GM18907 (cell line): ENCODE measurements at regions not wholly inside any gene's neighbourhood (a gene's known extent, or its start where the extent isn't known, plus 50 kb on each side); places are given as distances from the start of the nearest gene placed in this dataset.

Experiments
- ATAC-seq: cut with Tn5 transposase; IDR thresholded peaks from one replicate; pipeline ENCODE4 v1.9.1; 2021; ENCODE audit warnings: mild to moderate bottlenecking, moderate library complexity; ENCODE audit not compliant: unreplicated experiment

DNA sequence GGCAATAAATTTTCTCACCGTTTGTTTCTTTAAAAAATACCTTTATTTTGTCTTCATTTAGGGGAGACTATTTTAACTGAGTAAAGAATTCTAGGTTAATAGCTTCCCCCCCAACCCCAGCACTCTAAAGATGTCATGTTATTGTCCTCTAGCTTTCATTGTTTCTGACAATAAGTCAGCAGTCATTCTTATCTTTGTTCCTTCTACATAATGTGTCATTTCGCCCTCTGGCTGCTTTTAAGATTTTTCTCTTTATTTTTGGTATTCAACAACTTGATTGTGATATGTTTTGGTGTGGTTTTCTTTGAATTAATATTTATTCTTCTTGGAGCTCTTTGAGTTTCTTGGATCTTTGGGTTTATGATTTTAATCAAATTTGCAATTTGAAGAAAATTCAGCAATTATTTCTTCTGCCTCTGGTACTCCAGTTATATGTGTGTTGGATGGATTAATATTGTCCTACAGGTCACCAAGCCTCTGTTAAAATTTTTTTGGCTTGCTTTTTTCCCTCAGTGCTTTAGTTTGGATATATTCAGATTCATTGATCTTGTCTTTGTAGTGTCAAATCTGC lies 64.6 kb upstream of the ELN start:
- ATAC-seq, result no peak

- ATAC-seq, result no peak
Measured at GRCh38 chr7:73964786-73965185, 63.2 kb upstream of the ELN start.

GRCh38 chr7:73966062-73966940 lies 61.7 kb upstream of the ELN start:
- ATAC-seq, result no peak

GRCh38 chr7:73966941-73967831 lies 60.8 kb upstream of the ELN start:
- ATAC-seq, result no peak

GRCh38 chr7:73967832-73968290 lies 60.1 kb upstream of the ELN start:
- ATAC-seq, result no peak

- ATAC-seq, result no peak
Measured at GRCh38 chr7:73968487-73968886, 59.5 kb upstream of the ELN start.

- ATAC-seq, result no peak
Measured at GRCh38 chr7:73969991-73970390, 58.0 kb upstream of the ELN start.

DNA sequence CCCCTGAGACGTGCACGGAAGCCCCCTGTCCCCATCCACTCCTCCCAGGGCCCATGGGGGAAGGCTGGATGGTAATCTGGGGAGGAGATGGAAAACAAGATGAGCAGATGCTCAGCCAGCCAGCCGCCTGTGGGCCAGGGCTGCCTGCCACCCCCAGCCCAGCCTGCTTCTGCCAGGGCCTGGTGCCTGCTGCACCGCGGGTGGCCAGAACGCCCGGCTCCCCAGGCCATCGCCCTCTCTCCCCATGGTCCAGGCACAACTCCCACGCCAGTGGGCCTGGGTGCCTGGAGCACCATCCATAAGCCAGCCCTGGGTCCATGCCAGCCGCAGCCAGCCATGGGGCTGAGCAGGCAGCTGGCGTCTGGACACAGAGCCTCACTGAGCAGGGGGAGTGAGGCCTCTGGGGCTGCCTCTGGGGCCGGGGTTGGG lies 57.2 kb upstream of the ELN start:
- peak; percentile 24 for ATAC-seq

- ATAC-seq, result peak; percentile 64
Measured at GRCh38 chr7:73971322-73971703, 56.7 kb upstream of the ELN start.

GRCh38 chr7:73971704-73972341 lies 56.1 kb upstream of the ELN start:
- no peak for ATAC-seq

GRCh38 chr7:73972614-73973013 lies 55.4 kb upstream of the ELN start:
- no peak for ATAC-seq

- ATAC-seq, result no peak
Measured at GRCh38 chr7:73973091-73973490, 54.9 kb upstream of the ELN start.

DNA sequence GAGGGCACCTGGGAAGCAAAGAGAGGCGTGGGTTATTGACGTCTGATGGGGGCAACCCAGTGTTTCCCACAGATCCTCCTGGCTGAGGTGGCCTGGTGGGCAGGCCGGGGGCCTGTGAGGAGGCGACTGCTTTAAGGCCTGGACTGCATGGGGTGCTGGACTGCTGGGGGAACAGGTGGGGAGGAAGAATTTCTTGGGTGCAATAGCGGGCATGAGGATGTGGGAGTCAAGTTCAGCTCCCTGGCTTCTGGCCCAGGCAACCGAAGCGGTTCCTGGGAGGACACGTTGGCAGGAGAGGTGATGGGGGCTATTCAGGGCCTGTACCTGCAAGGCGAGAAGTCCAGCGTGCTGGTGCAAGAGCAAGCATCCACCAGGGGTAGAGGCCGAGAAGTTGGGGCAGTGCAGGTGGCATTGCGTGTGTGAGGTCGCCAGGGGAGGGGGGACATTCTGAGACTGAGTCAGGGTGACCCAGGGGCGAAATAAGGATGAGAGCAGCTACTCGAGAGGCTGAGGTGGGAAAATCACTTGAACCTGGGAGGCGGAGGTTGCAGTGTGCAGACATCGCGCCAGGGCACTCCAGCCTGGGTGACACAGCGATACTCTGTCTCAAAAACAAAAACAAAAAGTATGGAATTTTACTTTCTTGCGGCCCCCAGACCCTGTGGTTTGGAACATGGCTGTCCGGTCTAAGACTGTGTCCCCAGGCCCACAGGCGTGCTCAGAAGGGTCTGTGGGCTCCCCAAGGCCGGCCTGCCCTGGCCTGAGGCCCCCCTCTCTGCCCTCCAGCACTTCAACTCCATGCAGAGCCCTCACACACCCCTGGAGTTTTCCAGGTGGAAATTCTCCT lies 53.6 kb upstream of the ELN start:
- ATAC-seq, result no peak

DNA sequence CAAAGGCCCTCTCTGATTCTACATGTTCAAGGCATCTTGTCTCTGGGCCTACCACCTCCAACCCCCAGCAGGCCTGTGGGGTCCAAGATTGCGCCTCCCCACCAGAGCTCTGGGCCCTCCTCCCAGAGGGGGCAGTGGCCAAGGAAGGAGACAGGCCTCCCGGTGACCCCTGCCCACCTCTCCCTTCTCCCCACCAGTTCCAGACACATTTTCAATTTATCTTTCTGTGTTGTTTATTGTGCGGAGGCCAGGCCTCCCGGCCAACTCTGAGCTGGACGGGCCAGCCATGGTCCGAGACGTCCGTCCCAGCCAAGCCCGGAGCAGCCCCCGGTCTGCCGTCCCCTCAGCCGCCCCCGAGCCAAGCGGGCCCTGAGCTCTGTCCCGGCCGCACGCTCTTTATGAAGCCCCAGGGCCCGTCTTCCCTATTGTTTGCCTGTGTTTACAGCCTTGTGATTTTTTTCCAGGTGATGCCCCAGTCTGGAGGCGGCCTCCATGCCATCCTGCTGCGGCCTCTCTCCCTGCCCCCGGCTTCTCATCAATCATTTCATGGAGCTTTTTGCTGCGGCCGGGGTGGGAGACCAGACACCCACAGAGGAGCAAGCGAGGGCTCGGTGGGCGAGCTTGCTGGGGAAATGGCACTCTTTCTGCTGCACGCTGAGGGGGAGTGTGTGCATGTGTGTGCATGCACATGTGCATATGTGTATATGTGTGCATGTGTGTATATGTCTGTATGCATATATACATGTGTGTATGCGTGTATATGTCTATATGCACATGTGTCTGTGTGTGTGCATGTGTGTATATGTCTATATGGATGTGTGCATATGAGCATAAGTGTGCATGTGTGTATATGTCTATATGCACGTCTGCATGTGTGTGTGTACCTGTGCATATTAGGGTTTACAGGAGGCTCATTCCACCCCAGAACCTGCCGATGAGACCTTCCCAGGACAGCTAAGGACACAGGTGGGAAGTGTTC lies 52.7 kb upstream of the ELN start:
- no peak for ATAC-seq

- no peak for ATAC-seq
Measured at GRCh38 chr7:73976761-73977618, 51.0 kb upstream of the ELN start.

GRCh38 chr7:73977619-73978618 lies 50.1 kb upstream of the ELN start:
- no peak for ATAC-seq
